Endothelial cell of umbilical vein (primary cell): ENCODE measurements at regions not wholly inside any gene's neighbourhood (a gene's known extent, or its start where the extent isn't known, plus 50 kb on each side); places are given as distances from the start of the nearest gene placed in this dataset.

Experiments
- BruUV-seq: library from RNA; stranded (reverse); fragments of 400-500 nt; replicated peaks from 2 replicates; lab custom pipeline; 2021; lab: Mats Ljungman, UMichigan
- CTCF ChIA-PET: fragments of 300-600, 350-600 bp; sonication (Branson Sonifier 250); formaldehyde crosslinking; loops from one replicate; lab custom pipeline; 2021; ENCODE audit warnings: antibody characterized with exemption, inconsistent platforms; lab: Charles Lee
- POLR2A ChIA-PET: fragments of 300-600, 350-600 bp; sonication (Branson Sonifier 250); formaldehyde crosslinking; loops from one replicate; lab custom pipeline; 2021; ENCODE audit warnings: antibody characterized with exemption, inconsistent platforms; lab: Charles Lee
- DNase-seq: peaks from one replicate; pipeline ENCODE4 v3.0.0-alpha.2; 2011; ENCODE audit warnings: low read depth, low spot score
- FAIRE-seq: peaks from 2 replicates; lab custom pipeline; 2011; peaks lifted over from hg19 to GRCh38; lab: Jason Lieb, UNC
- H2AFZ ChIP-seq: 2 replicates; pipeline ENCODE4 v1.6.0; 2012; ENCODE audit warnings: low read depth, low read length, control low read depth, inconsistent platforms
- H3K27ac ChIP-seq: 2 replicates; pipeline ENCODE4 v1.5.1; 2011; ENCODE audit warnings: low read depth, mild to moderate bottlenecking, control low read depth, low read length, moderate library complexity; ENCODE audit not compliant: insufficient read depth
- H3K27me3 ChIP-seq, 2 experiments: 2 replicates each; pipeline versions ENCODE4 v1.6.0 to v1.6.1; 2011; ENCODE audit warnings: low read length in 2 of 2, mixed read lengths in 1 of 2; ENCODE audit not compliant: control insufficient read depth in 2 of 2, insufficient read depth in 2 of 2
- H3K36me3 ChIP-seq, 2 experiments: 2 replicates in 1 of 2; 3 replicates in 1 of 2; pipeline ENCODE4 v1.5.1; 2011; ENCODE audit warnings: low read length in 2 of 2, mild to moderate bottlenecking in 1 of 2, moderate library complexity in 1 of 2; ENCODE audit not compliant: control insufficient read depth in 2 of 2, insufficient read depth in 2 of 2; ENCODE audit errors: extremely low read depth in 1 of 2
- H3K4me1 ChIP-seq: 3 replicates; pipeline ENCODE4 v1.5.1; 2011; ENCODE audit warnings: mild to moderate bottlenecking, low read length; ENCODE audit not compliant: control insufficient read depth, insufficient read depth; ENCODE audit errors: extremely low read depth
- H3K4me2 ChIP-seq: 2 replicates; pipeline ENCODE4 v1.6.1; 2011; ENCODE audit warnings: low read length, control low read depth, mixed read lengths; ENCODE audit not compliant: insufficient read depth
- H3K4me3 ChIP-seq, 3 experiments: fragments of 200-600 bp in 1 of 3; sonication (generic), shearing (Covaris generic) in 1 of 3; replicated peaks in 1 of 3; 2 replicates each; pipeline ENCODE4 v1.5.1; 2011 to 2016; ENCODE audit warnings: control low read depth in 3 of 3, low read length in 3 of 3, mild to moderate bottlenecking in 2 of 3, inconsistent platforms in 1 of 3, low read depth in 1 of 3, moderate library complexity in 1 of 3; ENCODE audit not compliant: insufficient read depth in 1 of 3
- H3K79me2 ChIP-seq: 2 replicates; pipeline ENCODE4 v1.6.0; 2012; ENCODE audit warnings: low read length, inconsistent platforms; ENCODE audit not compliant: control insufficient read depth, insufficient read depth
- H3K9ac ChIP-seq: replicated peaks from 2 replicates; pipeline ENCODE3; 2011; ENCODE audit warnings: low read length, control low read depth; ENCODE audit not compliant: insufficient read depth; ENCODE audit errors: extremely low read depth
- H3K9me1 ChIP-seq: replicated peaks from 3 replicates; pipeline ENCODE4 v1.6.0; 2011; ENCODE audit warnings: mild to moderate bottlenecking, low read length; ENCODE audit not compliant: control insufficient read depth, insufficient read depth; ENCODE audit errors: extremely low read depth
- H3K9me3 ChIP-seq: replicated peaks from 2 replicates; pipeline ENCODE4 v1.5.1; 2012; ENCODE audit warnings: low read length, inconsistent platforms; ENCODE audit not compliant: control insufficient read depth, insufficient read depth
- H4K20me1 ChIP-seq: replicated peaks from 2 replicates; pipeline ENCODE3; 2011; ENCODE audit warnings: mild to moderate bottlenecking, low read length; ENCODE audit not compliant: control insufficient read depth, insufficient read depth; ENCODE audit errors: extremely low read depth
- CTCF ChIP-seq, 2 donors: IDR thresholded peaks; 1 replicate in 1 of 2; 2 replicates in 1 of 2; pipeline ENCODE4 v1.5.1; 2011; ENCODE audit warnings: low read length in 2 of 2, mild to moderate bottlenecking in 2 of 2, moderate library complexity in 2 of 2, control low read depth in 1 of 2, inconsistent platforms in 1 of 2, low read depth in 1 of 2; ENCODE audit not compliant: insufficient read depth in 1 of 2; ENCODE audit errors: extremely low read depth in 1 of 2
- EZH2 ChIP-seq: IDR thresholded peaks from 2 replicates; pipeline ENCODE4 v1.6.1; 2012; ENCODE audit warnings: borderline replicate concordance, low read depth, mild to moderate bottlenecking, moderate library complexity, low read length, inconsistent platforms; ENCODE audit not compliant: severe bottlenecking
- FOS ChIP-seq: IDR thresholded peaks from 2 replicates; pipeline ENCODE4 v1.6.1; 2011; ENCODE audit warnings: mild to moderate bottlenecking, low read length, moderate library complexity, borderline replicate concordance; ENCODE audit not compliant: insufficient read depth
- GATA2 ChIP-seq: IDR thresholded peaks from 2 replicates; pipeline ENCODE4 v1.7.0; 2011; ENCODE audit warnings: low read depth, mild to moderate bottlenecking, moderate library complexity, mixed read lengths, low read length; ENCODE audit not compliant: insufficient read length, insufficient read depth
- JUN ChIP-seq: IDR thresholded peaks from 2 replicates; pipeline ENCODE4 v1.6.1; 2011; ENCODE audit warnings: borderline replicate concordance, low read depth; ENCODE audit not compliant: insufficient read length, insufficient read depth
- MAX ChIP-seq: IDR thresholded peaks from 2 replicates; pipeline ENCODE4 v1.6.1; 2011; ENCODE audit not compliant: insufficient read depth, insufficient read length
- MYC ChIP-seq: IDR thresholded peaks from one replicate; pipeline ENCODE4 v1.6.1; 2011; ENCODE audit warnings: mild to moderate bottlenecking, low read depth, low read length
- POLR2A ChIP-seq: IDR thresholded peaks from 2 replicates; pipeline ENCODE4 v1.6.1; 2012; ENCODE audit warnings: low read depth, mild to moderate bottlenecking, control low read depth, low read length
- POLR2AphosphoS5 ChIP-seq: IDR thresholded peaks from 2 replicates; pipeline ENCODE4 v1.6.1; 2012; ENCODE audit warnings: low read depth, mild to moderate bottlenecking, control low read depth, low read length, moderate library complexity; ENCODE audit not compliant: insufficient read depth
- dilution Hi-C: fragments of 300-500 bp; cut with MboI; formaldehyde crosslinking; loops from one replicate; pipeline ENCODE4 v1.15.0; 2019; ENCODE audit warnings: low sequenced_read_pairs; ENCODE audit not compliant: extremely low pct_ligation_motif_present
- intact Hi-C: fragments of 100-400 bp; cut with micrococcal nuclease; formaldehyde crosslinking; loops from one replicate; pipeline ENCODE4 v1.10.0; 2022

- H2AFZ ChIP-seq = no peak overlapping the region
- intact Hi-C loops = no loop called here
- no peaks in the 10 kb centered on the region for H3K4me1 ChIP-seq
- H3K36me3 ChIP-seq = no peaks in the 10 kb centered on the region
- POLR2A ChIA-PET = no interaction called here
- CTCF ChIA-PET = no interaction called here
- no peak for TF ChIP-seq POLR2AphosphoS5
- no peak for TF ChIP-seq CTCF (IDR thresholded peaks at IDR 0.05; ENCODE audit: extremely low read depth in 1 of 2, insufficient read depth in 1 of 2, low read depth in 1 of 2, low read length in 2 of 2)
- no peak for TF ChIP-seq EZH2
- TF ChIP-seq JUN = no peak
- no peak for TF ChIP-seq MAX
- no peak for TF ChIP-seq GATA2
- TF ChIP-seq MYC = no peak
- no peak for TF ChIP-seq POLR2A
- TF ChIP-seq FOS = no peak
- no peaks in the 10 kb centered on the region for H3K9me3 ChIP-seq
- no peak for DNase-seq
- no peaks in the 10 kb centered on the region for H3K79me2 ChIP-seq
- H3K9me1 ChIP-seq = no peaks in the 10 kb centered on the region
- no peak for FAIRE-seq
- no peaks in the 10 kb centered on the region for H3K27me3 ChIP-seq
- no peak overlapping the region for H3K4me3 ChIP-seq
- H3K27ac ChIP-seq = no peak overlapping the region
- H3K9ac ChIP-seq = no peak overlapping the region
- dilution Hi-C loops = no loop called here
- no TSS peak for BruUV-seq
- no peaks in the 10 kb centered on the region for H4K20me1 ChIP-seq
- no peak overlapping the region for H3K4me2 ChIP-seq
These were observed 141.5 kb upstream of the MYCN start for GRCh38 chr2:15798701-15799431.
